ENCODE measurements at regions not wholly inside any gene's neighbourhood (a gene's known extent, or its start where the extent isn't known, plus 50 kb on each side); places are given as distances from the start of the nearest gene placed in this dataset.

- TF ChIP-seq PBX2 (CRISPR knock-in tag; IDR thresholded peaks at IDR 0.05), result peak; percentile 37; the same call in 1 of the 2 replicates
- TF ChIP-seq EHMT2 (IDR thresholded peaks at IDR 0.05; ENCODE audit: borderline replicate concordance, low read depth, low read length), result peak; percentile 45; the same call in 1 of the 2 replicates
- TF ChIP-seq ZNF350 (CRISPR knock-in tag; IDR thresholded peaks at IDR 0.05; ENCODE audit: borderline replicate concordance, low read depth), result no peak
- no peak for TF ChIP-seq MXD1 (CRISPR knock-in tag; IDR thresholded peaks at IDR 0.05)
- no peak for TF ChIP-seq CBFB (CRISPR knock-in tag; IDR thresholded peaks at IDR 0.05)
- TF ChIP-seq FOXC1 (CRISPR knock-in tag; IDR thresholded peaks at IDR 0.05; ENCODE audit: borderline replicate concordance), result 0 out of 2 replicates have a peak, but pooled peaks have one; percentile 62
- peak; percentile 80 for TF ChIP-seq NR2F6 (IDR thresholded peaks at IDR 0.05)
- TF ChIP-seq NR2F6 (CRISPR knock-in tag; IDR thresholded peaks at IDR 0.05), result peak; percentile 69
- peak; percentile 46; the same call in 1 of the 2 replicates for TF ChIP-seq TBX3 (IDR thresholded peaks at IDR 0.05; ENCODE audit: borderline replicate concordance)
- no peak for TF ChIP-seq ZNF720 (CRISPR knock-in tag; IDR thresholded peaks at IDR 0.05)
- TF ChIP-seq SIN3A (IDR thresholded peaks at IDR 0.05; ENCODE audit: borderline replicate concordance, low read depth, low read length), result no peak
- TF ChIP-seq SIN3B (IDR thresholded peaks at IDR 0.05; ENCODE audit: low read length), result no peak
- TF ChIP-seq USF2 (IDR thresholded peaks at IDR 0.05; ENCODE audit: low read depth, low read length), result no peak
- TF ChIP-seq USF2 (CRISPR knock-in tag; IDR thresholded peaks at IDR 0.05; ENCODE audit: borderline replicate concordance), result no peak
- TF ChIP-seq KAT2B (IDR thresholded peaks at IDR 0.05; ENCODE audit: borderline replicate concordance, low read depth, low read length), result no peak
- TF ChIP-seq ZC3H4 (CRISPR knock-in tag; IDR thresholded peaks at IDR 0.05; ENCODE audit: borderline replicate concordance), result no peak
- TF ChIP-seq ZNF850 (CRISPR knock-in tag; conservative IDR thresholded peaks at IDR 0.05), result no peak
- no peak for TF ChIP-seq AGO2 (optimal IDR thresholded peaks at IDR 0.05; ENCODE audit: low read depth, low read length)
- TF ChIP-seq ARID3A (IDR thresholded peaks at IDR 0.05; ENCODE audit: low read depth, low read length), result peak; percentile 84
- TF ChIP-seq DRAP1 (CRISPR knock-in tag; IDR thresholded peaks at IDR 0.05), result peak; percentile 74
- 0 out of 2 replicates have a peak, but pooled peaks have one; percentile 36 for TF ChIP-seq ZNF337 (CRISPR knock-in tag; IDR thresholded peaks at IDR 0.05; ENCODE audit: borderline replicate concordance, low read depth)
- 0 out of 2 replicates have a peak, but pooled peaks have one; percentile 7 for TF ChIP-seq PPARG (CRISPR knock-in tag; conservative IDR thresholded peaks at IDR 0.05)
- TF ChIP-seq E2F1 (CRISPR knock-in tag; IDR thresholded peaks at IDR 0.05), result no peak
- no peak; the same call in 2 of the 3 replicates for TF ChIP-seq MXI1 (IDR thresholded peaks at IDR 0.05; ENCODE audit: borderline replicate concordance, low read depth, low read length)
Measured at GRCh38 chr2:19504400-19505198, 146.2 kb upstream of the OSR1 start (continued).

Measured in HepG2 (cell line).